Duodenal mucosa (tissue), 2 donors: ENCODE measurements at regions not wholly inside any gene's neighbourhood (a gene's known extent, or its start where the extent isn't known, plus 50 kb on each side); places are given as distances from the start of the nearest gene placed in this dataset.

ENCODE experiments used
- H3K27ac ChIP-seq: one replicate; pipeline ENCODE4 v1.7.0; 2013; ENCODE audit warnings: low read depth, low read length
- H3K27me3 ChIP-seq, 2 donors: one replicate each; pipeline ENCODE4 v1.7.0; 2013; ENCODE audit warnings: low read length in 2 of 2, control low read depth in 1 of 2; ENCODE audit not compliant: insufficient read depth in 2 of 2, control insufficient read depth in 1 of 2
- H3K36me3 ChIP-seq, 2 donors: one replicate each; pipeline ENCODE4 v1.7.0; 2013; ENCODE audit warnings: low read length in 2 of 2, control low read depth in 1 of 2; ENCODE audit not compliant: insufficient read depth in 2 of 2, control insufficient read depth in 1 of 2
- H3K4me1 ChIP-seq, 2 donors: one replicate each; pipeline ENCODE4 v1.7.0; 2013; ENCODE audit warnings: low read length in 2 of 2, control low read depth in 1 of 2; ENCODE audit not compliant: insufficient read depth in 2 of 2, control insufficient read depth in 1 of 2
- H3K4me3 ChIP-seq, 2 donors: one replicate each; pipeline ENCODE4 v1.7.0; 2013; ENCODE audit warnings: low read length in 2 of 2, low read depth in 1 of 2
- H3K9ac ChIP-seq, 2 donors: one replicate each; pipeline ENCODE4 v1.7.0; 2013; ENCODE audit warnings: low read length in 2 of 2, low read depth in 1 of 2
- H3K9me3 ChIP-seq, 2 donors: one replicate each; pipeline ENCODE4 v1.7.0; 2013; ENCODE audit warnings: low read length in 2 of 2, control low read depth in 1 of 2; ENCODE audit not compliant: control insufficient read depth in 1 of 2

DNA sequence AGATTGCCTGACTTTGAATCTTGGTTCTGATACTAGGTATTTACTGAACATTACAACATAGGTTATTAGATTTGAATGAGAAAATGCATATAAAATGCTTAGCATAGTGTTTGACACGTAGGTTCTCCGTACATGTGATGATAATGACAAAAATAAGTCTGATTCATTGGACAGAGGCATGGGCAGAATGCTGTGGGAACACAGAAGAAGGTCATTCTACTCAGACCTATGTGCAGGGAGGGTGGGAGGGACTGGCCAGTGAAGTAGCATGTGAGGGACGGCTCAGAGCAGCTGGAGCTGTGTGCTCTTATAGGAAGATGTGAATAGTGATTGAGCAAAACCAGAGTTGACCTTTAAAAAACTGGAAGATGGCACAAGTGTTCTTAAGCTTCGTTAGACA is 256.8 kb upstream of the RAG2 start:
- Histone ChIP-seq H3K36me3 (no peaks in the 10 kb centered on the region), H3K4me1 (no peaks in the 10 kb centered on the region), H3K27ac (no peak overlapping the region), H3K9ac (no peak overlapping the region), H3K4me3 (no peak overlapping the region), H3K9me3 (no peaks in the 10 kb centered on the region), H3K27me3 (no peaks in the 10 kb centered on the region)

DNA sequence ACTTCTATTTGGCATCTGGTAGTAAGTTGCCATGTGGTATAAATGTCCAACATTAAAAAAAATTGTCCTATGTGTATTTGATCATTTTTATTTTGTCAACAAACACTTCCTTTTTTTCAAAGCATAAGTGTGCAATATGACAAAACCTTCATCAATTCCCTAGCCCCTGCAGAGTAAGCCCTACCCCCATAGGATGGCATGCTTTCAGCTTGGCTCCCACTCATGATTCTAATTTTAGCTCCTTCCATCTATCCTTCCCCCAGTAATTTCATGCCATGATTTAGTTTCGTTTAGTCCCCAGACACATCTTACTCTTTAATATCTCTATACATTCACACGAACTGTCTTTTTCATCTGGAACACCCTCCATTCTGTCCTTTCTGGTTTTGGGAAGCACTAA is 250.6 kb upstream of the RAG2 start:
- H3K9me3 ChIP-seq, result no peaks in the 10 kb centered on the region
- H3K27ac ChIP-seq, result no peak overlapping the region
- H3K36me3 ChIP-seq, result no peaks in the 10 kb centered on the region
- H3K27me3 ChIP-seq, result no peaks in the 10 kb centered on the region
- H3K4me1 ChIP-seq, result no peaks in the 10 kb centered on the region
- no peak overlapping the region for H3K4me3 ChIP-seq
- no peak overlapping the region for H3K9ac ChIP-seq

DNA sequence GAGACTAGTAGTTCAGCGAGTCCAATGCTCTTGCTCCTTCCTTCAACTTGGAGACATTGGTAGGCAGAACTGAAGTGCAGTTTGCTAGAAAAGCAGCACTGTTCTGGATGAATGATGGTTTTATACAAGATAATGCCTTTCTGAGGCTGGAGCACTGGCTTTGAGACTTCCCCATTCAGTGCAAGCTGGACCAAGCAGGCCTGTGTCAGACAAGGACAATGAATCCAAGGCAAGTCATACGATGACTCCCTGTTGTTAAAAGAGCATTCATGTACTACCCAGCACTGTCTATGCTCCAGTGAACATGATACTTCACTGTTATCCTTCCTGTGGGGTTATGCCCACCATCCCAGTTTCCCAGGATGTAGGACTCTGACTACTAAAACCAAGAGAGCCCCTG is 242.3 kb upstream of the RAG2 start:
- Histone ChIP-seq H3K27ac (no peak overlapping the region), H3K27me3 (no peaks in the 10 kb centered on the region), H3K9ac (no peak overlapping the region), H3K4me3 (no peak overlapping the region), H3K9me3 (no peaks in the 10 kb centered on the region), H3K36me3 (no peaks in the 10 kb centered on the region), H3K4me1 (no peaks in the 10 kb centered on the region)

DNA sequence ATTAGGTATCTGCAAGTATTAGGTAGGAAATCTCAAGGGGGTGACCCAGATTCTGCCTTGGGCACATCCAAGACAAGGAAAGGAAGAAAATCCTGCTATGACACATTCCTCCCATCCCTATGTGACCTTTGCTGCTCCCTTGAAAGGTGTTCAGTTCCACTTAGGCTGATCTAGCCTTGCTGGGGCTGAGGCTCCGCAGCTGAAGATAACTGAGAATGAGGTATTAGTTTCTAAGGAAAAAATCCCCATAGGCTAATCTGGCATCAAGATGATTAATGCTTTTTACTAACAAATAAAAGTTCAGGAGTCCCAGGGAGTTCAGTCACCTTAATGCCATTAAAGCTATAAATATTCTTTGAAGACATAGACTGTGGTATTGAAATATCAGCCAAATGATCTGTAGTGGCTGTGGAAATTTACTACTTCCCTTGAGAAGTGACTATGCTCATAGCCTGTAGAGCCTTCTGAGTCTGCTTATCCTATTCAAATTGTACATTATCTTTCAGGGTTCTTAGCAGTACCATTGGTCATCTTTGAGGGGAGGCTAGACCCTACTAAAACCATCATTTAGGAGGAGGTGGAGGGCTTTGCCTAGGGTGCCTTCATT is 239.9 kb upstream of the RAG2 start:
- Histone ChIP-seq H3K27me3 (no peaks in the 10 kb centered on the region), H3K36me3 (no peaks in the 10 kb centered on the region), H3K9ac (no peak overlapping the region), H3K27ac (no peak overlapping the region), H3K4me3 (no peak overlapping the region), H3K4me1 (no peaks in the 10 kb centered on the region), H3K9me3 (no peaks in the 10 kb centered on the region)

DNA sequence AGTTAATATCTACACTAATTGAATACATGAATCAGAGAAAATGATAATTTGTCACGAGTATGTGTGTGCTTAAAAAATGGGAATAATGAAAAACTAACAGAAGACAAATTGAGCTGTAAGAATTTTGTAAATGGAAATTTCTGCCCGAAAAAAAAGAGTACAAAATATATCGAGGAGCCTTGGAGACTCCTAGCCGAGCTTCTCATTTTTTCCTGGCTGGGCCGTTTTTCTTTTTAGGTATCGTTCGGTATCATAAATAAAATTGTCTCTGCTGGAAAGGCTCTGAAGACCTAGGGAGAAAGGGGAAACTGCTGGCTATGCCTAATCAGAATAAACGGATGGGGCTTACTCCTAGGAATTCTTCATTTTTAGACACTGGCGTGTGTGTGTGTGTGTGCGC is 227.2 kb upstream of the RAG2 start:
- H3K36me3 ChIP-seq, result no peaks in the 10 kb centered on the region

DNA sequence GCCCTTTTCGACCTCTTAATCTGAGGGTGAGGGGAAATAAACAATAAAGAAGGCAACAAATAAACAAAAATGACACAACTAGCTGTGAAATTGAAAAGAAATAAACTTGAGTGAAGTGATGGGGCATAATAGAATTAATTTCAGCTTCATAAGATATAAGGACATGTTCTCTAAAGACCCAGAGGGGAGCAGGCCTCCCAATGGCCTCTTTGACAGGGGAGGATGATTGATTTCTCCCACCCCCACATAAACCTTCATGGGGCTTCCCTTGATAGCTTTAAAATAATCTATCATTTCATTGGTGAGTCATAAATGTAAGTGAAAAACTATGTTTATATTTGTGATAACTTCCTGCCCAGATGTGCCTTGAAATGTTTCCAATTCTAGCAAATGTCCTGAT is 226.3 kb upstream of the RAG2 start:
- Histone ChIP-seq H3K4me3 (no peak overlapping the region), H3K36me3 (no peaks in the 10 kb centered on the region), H3K27me3 (no peaks in the 10 kb centered on the region), H3K9me3 (no peaks in the 10 kb centered on the region), H3K9ac (no peak overlapping the region), H3K4me1 (no peaks in the 10 kb centered on the region), H3K27ac (no peak overlapping the region)

More for the DNA sequence above, 227.2 kb upstream of the RAG2 start:
- Histone ChIP-seq H3K9me3 (no peaks in the 10 kb centered on the region), H3K27me3 (no peaks in the 10 kb centered on the region), H3K9ac (no peak overlapping the region), H3K4me1 (no peaks in the 10 kb centered on the region), H3K27ac (no peak overlapping the region), H3K4me3 (no peak overlapping the region)

DNA sequence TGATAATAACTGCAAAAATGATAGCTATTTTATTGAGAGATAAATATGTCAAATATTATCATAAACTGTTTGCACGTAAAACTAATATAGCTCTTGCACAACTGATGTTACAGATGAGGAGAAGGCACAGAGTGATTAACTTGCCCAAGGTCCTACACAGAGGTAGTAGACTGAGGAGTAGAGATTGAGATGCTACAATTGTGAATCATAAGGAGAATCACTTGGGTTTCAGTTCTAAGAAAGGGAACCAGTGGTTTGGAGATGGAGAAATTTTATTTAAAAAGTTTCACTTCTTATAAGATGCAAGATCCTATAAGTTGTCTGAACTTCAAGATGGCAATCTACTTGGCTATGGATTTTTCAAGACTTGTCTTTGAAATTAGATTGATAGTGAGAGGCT is 224.8 kb upstream of the RAG2 start:
- Histone ChIP-seq H3K27ac (no peak overlapping the region), H3K27me3 (no peaks in the 10 kb centered on the region), H3K36me3 (no peaks in the 10 kb centered on the region), H3K4me1 (no peaks in the 10 kb centered on the region), H3K9ac (no peak overlapping the region), H3K4me3 (no peak overlapping the region), H3K9me3 (no peaks in the 10 kb centered on the region)

DNA sequence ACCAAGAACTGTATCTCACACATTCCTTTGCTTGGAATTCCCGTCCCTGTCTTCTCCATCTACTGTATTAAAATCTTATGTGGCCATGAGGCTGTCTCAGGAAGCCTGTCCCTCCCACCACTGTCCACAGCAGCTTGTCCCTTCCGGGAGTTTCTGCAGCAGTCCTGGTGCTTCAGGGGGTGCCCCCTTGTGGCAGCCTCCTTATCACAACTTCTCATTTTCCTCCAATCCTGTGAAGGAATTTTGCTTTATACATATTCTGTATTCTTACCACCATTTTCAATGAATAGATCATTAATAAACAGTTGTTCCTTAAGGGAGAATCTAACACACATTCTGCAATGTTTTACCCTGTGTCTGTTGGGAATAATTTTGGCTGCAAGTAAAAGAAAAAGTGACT is 220.4 kb upstream of the RAG2 start:
- Histone ChIP-seq H3K36me3 (no peaks in the 10 kb centered on the region), H3K9ac (no peak overlapping the region), H3K4me1 (no peaks in the 10 kb centered on the region), H3K27ac (no peak overlapping the region), H3K9me3 (no peaks in the 10 kb centered on the region), H3K27me3 (no peaks in the 10 kb centered on the region), H3K4me3 (no peak overlapping the region)

DNA sequence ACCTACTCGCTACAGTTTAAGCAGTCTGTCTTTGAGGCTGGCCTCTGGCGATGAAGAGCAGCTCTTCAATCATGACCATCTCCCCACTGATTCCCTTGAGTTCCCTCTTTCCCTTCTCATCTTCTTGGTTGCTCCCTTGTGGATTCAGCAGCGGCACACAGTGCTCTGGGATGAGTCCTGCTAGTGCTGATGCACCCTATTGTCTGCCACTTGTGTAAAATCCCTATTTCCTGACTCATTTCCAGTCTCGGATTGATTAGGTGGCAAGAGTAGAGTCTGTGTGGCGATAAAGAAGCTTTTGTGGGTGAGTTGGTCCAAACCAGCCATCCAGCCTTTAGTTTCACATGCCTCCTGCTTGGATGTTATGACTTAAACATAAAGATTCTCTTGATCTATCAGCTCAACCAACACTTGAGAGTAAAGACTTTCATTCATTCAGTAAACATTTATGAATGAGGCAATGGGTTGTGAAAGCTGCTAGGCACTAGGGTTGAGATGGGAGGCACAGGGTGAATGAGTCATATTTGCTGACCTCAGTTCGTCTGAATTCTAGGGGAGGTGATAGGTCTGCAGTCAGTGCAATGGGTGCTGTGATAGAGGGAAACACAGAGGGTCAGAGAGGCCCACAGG is 219.4 kb upstream of the RAG2 start:
- Histone ChIP-seq H3K36me3 (no peaks in the 10 kb centered on the region), H3K9ac (no peak overlapping the region), H3K27me3 (no peaks in the 10 kb centered on the region), H3K4me3 (no peak overlapping the region), H3K9me3 (no peaks in the 10 kb centered on the region), H3K27ac (no peak overlapping the region), H3K4me1 (no peaks in the 10 kb centered on the region)

DNA sequence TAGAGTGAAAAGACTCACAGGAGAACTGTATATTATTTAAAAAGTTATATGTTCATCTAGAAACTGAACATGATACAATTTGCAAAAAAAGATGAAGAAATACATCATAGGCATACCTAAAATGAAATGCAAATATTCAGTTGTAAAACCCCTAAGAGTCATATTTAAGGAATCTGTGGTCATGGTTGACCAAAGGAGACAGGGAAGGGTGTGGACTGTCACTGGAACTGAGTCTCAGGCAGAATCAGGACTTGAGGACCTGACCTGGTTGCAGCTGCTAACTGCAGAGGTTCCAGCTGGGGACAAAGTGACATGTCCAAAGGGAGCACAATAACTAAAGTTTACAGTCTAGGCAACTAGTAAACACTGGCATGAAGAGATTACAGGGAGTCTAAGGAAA is 211.3 kb upstream of the RAG2 start:
- Histone ChIP-seq H3K36me3 (no peaks in the 10 kb centered on the region), H3K4me1 (no peaks in the 10 kb centered on the region), H3K27me3 (no peaks in the 10 kb centered on the region), H3K27ac (no peak overlapping the region), H3K4me3 (no peak overlapping the region), H3K9me3 (no peaks in the 10 kb centered on the region), H3K9ac (no peak overlapping the region)
